ENCODE measurements at regions not wholly inside any gene's neighbourhood (a gene's known extent, or its start where the extent isn't known, plus 50 kb on each side); places are given as distances from the start of the nearest gene placed in this dataset.

DNA sequence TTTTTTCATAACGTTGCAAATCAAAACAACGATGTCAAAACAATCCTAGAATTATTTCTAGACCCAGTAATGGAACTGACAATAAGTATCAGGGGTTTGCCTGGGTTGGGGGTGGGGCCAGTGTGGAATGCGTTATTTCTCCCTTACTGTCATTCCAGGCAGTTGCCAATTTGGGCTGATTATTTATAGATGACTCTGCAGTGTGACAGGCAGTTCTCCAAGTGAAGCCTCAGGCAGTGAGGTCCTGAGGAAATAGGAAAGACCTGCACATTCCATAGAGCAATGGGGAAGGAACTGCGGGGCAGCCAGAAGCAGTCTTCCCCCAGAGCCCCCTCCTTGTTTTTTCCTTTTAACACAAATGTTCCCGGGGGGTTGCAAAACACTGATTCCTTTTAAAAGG is 179.0 kb downstream of the YTHDC2 start:
- Histone ChIP-seq H3K4me2 (replicated peaks; ENCODE audit: low read depth, low read length, poor library complexity, severe bottlenecking) (no peak overlapping the region), H4K20me1 (ENCODE audit: control insufficient read depth, insufficient read depth, low read length, poor library complexity, severe bottlenecking) (no peaks in the 10 kb centered on the region), H3K27ac (ENCODE audit: low read length in 2 of 2) (no peak overlapping the region), H3K36me3 (replicated peaks in 1 of 2; ENCODE audit: control extremely low read depth in 1 of 2, control insufficient read depth in 1 of 2, extremely low read depth in 1 of 2, insufficient read depth in 2 of 2, low read length in 1 of 2) (no peaks in the 10 kb centered on the region), H3K4me3 (ENCODE audit: control extremely low read depth in 1 of 5, extremely low read depth in 1 of 5, insufficient read depth in 1 of 5, low read depth in 2 of 5, low read length in 4 of 5) (no peak overlapping the region), H3K9me3 (ENCODE audit: control extremely low read depth in 1 of 3, control insufficient read depth in 2 of 3, insufficient read depth in 1 of 3, low read length in 2 of 3) (no peaks in the 10 kb centered on the region), H3K79me2 (ENCODE audit: control insufficient read depth, insufficient read depth, low read length) (no peaks in the 10 kb centered on the region), H3K4me1 (ENCODE audit: control insufficient read depth in 2 of 2, insufficient read depth in 2 of 2, low read length in 2 of 2) (no peaks in the 10 kb centered on the region), H3K9ac (ENCODE audit: low read length) (no peak overlapping the region), H2AFZ (ENCODE audit: insufficient read depth, low read depth, low read length, poor library complexity, severe bottlenecking) (no peak overlapping the region), H3K27me3 (replicated peaks in 1 of 4; ENCODE audit: control extremely low read depth in 1 of 4, control insufficient read depth in 3 of 4, insufficient read depth in 4 of 4, low read length in 3 of 4) (peaks cover 0 to 4% (median 3%) of the 10 kb centered on the region in 4 experiments)
- intact Hi-C loops (cut with micrococcal nuclease): no loop called here
- ATAC-seq (ENCODE audit: low read depth): no peak
- Mint-ChIP-seq H3K9me3 (ENCODE audit: insufficient read depth) (no peaks in the 10 kb centered on the region), H3K27me3 (peaks cover 48% of the 10 kb centered on the region), H3K27ac (no peak overlapping the region), H3K4me3 (no peak overlapping the region), H3K4me1 (no peaks in the 10 kb centered on the region)
- DNase-seq: no peak
- WGBS (ENCODE audit: insufficient coverage): 11% methylated on average over 1 of the region's 5 CpGs
- TF ChIP-seq CTCF (IDR thresholded peaks at IDR 0.05): no peak
- TF ChIP-seq EZH2 (IDR thresholded peaks at IDR 0.05; ENCODE audit: borderline replicate concordance, insufficient read depth, low read depth, low read length, poor library complexity, severe bottlenecking): no peak
- ChIA-PET POLR2A (no interaction called here), CTCF (no interaction called here)

DNA sequence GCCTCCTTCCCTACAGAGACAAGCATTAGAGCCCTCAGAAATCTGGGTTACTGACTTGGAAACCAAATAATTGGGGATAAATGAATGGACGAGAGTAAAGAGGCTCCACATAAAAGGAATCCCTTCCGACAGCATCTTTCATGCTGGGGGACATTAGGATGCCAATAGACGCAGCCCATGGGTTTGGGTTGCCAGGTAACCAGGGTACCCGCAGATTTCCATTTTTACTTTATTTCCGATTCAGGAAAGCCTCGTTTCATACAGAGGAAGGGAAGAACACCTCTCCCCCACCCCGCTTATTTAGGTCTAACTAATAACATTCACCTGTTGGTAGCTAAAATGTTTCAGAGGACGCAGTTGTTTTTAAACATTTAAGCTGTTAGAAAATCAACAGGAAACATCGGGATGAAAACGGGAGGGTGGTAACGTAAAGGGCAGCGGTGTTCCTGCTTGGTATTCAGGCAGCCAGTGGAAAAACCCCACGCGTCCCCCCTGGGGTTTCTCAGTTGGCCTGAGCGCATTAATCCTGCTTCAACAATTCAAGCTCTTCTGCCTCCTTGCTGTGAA is 179.5 kb downstream of the YTHDC2 start:
- ATAC-seq (ENCODE audit: low read depth): no peak
- no peaks in the 10 kb centered on the region for H3K79me2 ChIP-seq (ENCODE audit: control insufficient read depth, insufficient read depth, low read length)
- no peaks in the 10 kb centered on the region for H3K4me1 ChIP-seq (ENCODE audit: control insufficient read depth in 2 of 2, insufficient read depth in 2 of 2, low read length in 2 of 2)
- no peaks in the 10 kb centered on the region for H3K36me3 ChIP-seq (replicated peaks in 1 of 2; ENCODE audit: control extremely low read depth in 1 of 2, control insufficient read depth in 1 of 2, extremely low read depth in 1 of 2, insufficient read depth in 2 of 2, low read length in 1 of 2)
- ChIA-PET CTCF (no interaction called here), POLR2A (no interaction called here)
- Mint-ChIP-seq H3K27ac (no peak overlapping the region), H3K4me3 (no peak overlapping the region), H3K27me3 (peaks cover 53% of the 10 kb centered on the region), H3K9me3 (ENCODE audit: insufficient read depth) (no peaks in the 10 kb centered on the region), H3K4me1 (no peaks in the 10 kb centered on the region)
- DNase-seq: no peak
- no peaks in the 10 kb centered on the region for H4K20me1 ChIP-seq (ENCODE audit: control insufficient read depth, insufficient read depth, low read length, poor library complexity, severe bottlenecking)
- H3K9me3 ChIP-seq (ENCODE audit: control extremely low read depth in 1 of 3, control insufficient read depth in 2 of 3, insufficient read depth in 1 of 3, low read length in 2 of 3): no peaks in the 10 kb centered on the region
- no peak overlapping the region for H3K27ac ChIP-seq (ENCODE audit: low read length in 2 of 2)
- 8% methylated on average over 8 of the region's 15 CpGs for WGBS (ENCODE audit: insufficient coverage)
- TF ChIP-seq EZH2 (IDR thresholded peaks at IDR 0.05; ENCODE audit: borderline replicate concordance, insufficient read depth, low read depth, low read length, poor library complexity, severe bottlenecking) (no peak), CTCF (IDR thresholded peaks at IDR 0.05) (no peak)
- H2AFZ ChIP-seq (ENCODE audit: insufficient read depth, low read depth, low read length, poor library complexity, severe bottlenecking): no peak overlapping the region
- intact Hi-C loops (cut with micrococcal nuclease): no loop called here
- H3K4me2 ChIP-seq (replicated peaks; ENCODE audit: low read depth, low read length, poor library complexity, severe bottlenecking): no peak overlapping the region
- H3K4me3 ChIP-seq (ENCODE audit: control extremely low read depth in 1 of 5, extremely low read depth in 1 of 5, insufficient read depth in 1 of 5, low read depth in 2 of 5, low read length in 4 of 5): no peak overlapping the region
- peaks cover 0 to 4% (median 3%) of the 10 kb centered on the region in 4 experiments for H3K27me3 ChIP-seq (replicated peaks in 1 of 4; ENCODE audit: control extremely low read depth in 1 of 4, control insufficient read depth in 3 of 4, insufficient read depth in 4 of 4, low read length in 3 of 4)
- no peak overlapping the region for H3K9ac ChIP-seq (ENCODE audit: low read length)

Data from B cell (primary cell).